Mammary epithelial cell (primary cell): ENCODE measurements at regions not wholly inside any gene's neighbourhood (a gene's known extent, or its start where the extent isn't known, plus 50 kb on each side); places are given as distances from the start of the nearest gene placed in this dataset.

Source experiments
- CTCF ChIP-seq, 2 donors: IDR thresholded peaks in 1 of 2; conservative IDR thresholded peaks in 1 of 2; 2 replicates each; pipeline ENCODE4 v1.5.1; 2011 to 2012; ENCODE audit warnings: inconsistent platforms in 2 of 2, low read length in 2 of 2, mild to moderate bottlenecking in 2 of 2, control low read depth in 1 of 2, low read depth in 1 of 2; ENCODE audit not compliant: insufficient read depth in 1 of 2; ENCODE audit errors: extremely low read depth in 1 of 2
- EZH2 ChIP-seq: IDR thresholded peaks from 2 replicates; pipeline ENCODE4 v1.6.1; 2012; ENCODE audit warnings: low read length, inconsistent platforms, borderline replicate concordance

GRCh38 chr4:147246096-147246495, 234.8 kb upstream of the EDNRA start:
- TF ChIP-seq CTCF (conservative IDR thresholded peaks at IDR 0.05 in 1 of 2, IDR thresholded peaks at IDR 0.05 in 1 of 2; ENCODE audit: extremely low read depth in 1 of 2, insufficient read depth in 1 of 2, low read depth in 1 of 2, low read length in 2 of 2) (no peak), EZH2 (no peak)
